ENCODE measurements at regions not wholly inside any gene's neighbourhood (a gene's known extent, or its start where the extent isn't known, plus 50 kb on each side); places are given as distances from the start of the nearest gene placed in this dataset.
"Not testable (repeated sequence)": the region's sequence is repeated elsewhere in the genome, so short reads cannot be mapped to it uniquely, and the experiment has no call there.

- no peak for DNase-seq (ENCODE audit: low read depth)
These were observed 844.0 kb upstream of the FRG1 start for GRCh38 chr4:189096717-189097116.

GRCh38 chr4:189098932-189099696 is 841.6 kb upstream of the FRG1 start:
- no peak for DNase-seq (ENCODE audit: low read depth)

GRCh38 chr4:189113389-189113888 is 827.2 kb upstream of the FRG1 start:
- no peak for DNase-seq (ENCODE audit: low read depth)

- no peak for DNase-seq (ENCODE audit: low read depth)
These were observed 823.2 kb upstream of the FRG1 start for GRCh38 chr4:189117426-189117825.

- DNase-seq (ENCODE audit: low read depth): no peak
These were observed 819.3 kb upstream of the FRG1 start for GRCh38 chr4:189121336-189121735.

- peak; percentile 37 for DNase-seq (ENCODE audit: low read depth)
These were observed 816.4 kb upstream of the FRG1 start for GRCh38 chr4:189124149-189124758.

GRCh38 chr4:189124791-189125190 is 815.9 kb upstream of the FRG1 start:
- no peak for DNase-seq (ENCODE audit: low read depth)

- DNase-seq (ENCODE audit: low read depth): no peak
These were observed 814.6 kb upstream of the FRG1 start for GRCh38 chr4:189126040-189126439.

- no peak for DNase-seq (ENCODE audit: low read depth)
These were observed 812.3 kb upstream of the FRG1 start for GRCh38 chr4:189128341-189128740.

- DNase-seq (ENCODE audit: low read depth): no peak
These were observed 811.5 kb upstream of the FRG1 start for GRCh38 chr4:189129044-189129694.

- no peak for DNase-seq (ENCODE audit: low read depth)
These were observed 809.6 kb upstream of the FRG1 start for GRCh38 chr4:189131118-189131517.

- DNase-seq (ENCODE audit: low read depth): no peak
These were observed 804.2 kb upstream of the FRG1 start for GRCh38 chr4:189136462-189136861.

GRCh38 chr4:189143263-189143952 is 797.3 kb upstream of the FRG1 start:
- no peak for DNase-seq (ENCODE audit: low read depth)

GRCh38 chr4:189147005-189147929 is 793.4 kb upstream of the FRG1 start:
- DNase-seq (ENCODE audit: low read depth): no peak

GRCh38 chr4:189155083-189155482 is 785.6 kb upstream of the FRG1 start:
- DNase-seq (ENCODE audit: low read depth): not testable (repeated sequence)

GRCh38 chr4:189162073-189162789 is 778.4 kb upstream of the FRG1 start:
- DNase-seq (ENCODE audit: low read depth): no peak

GRCh38 chr4:189162888-189163287 is 777.8 kb upstream of the FRG1 start:
- DNase-seq (ENCODE audit: low read depth): no peak

GRCh38 chr4:189176002-189176401 is 764.7 kb upstream of the FRG1 start:
- DNase-seq (ENCODE audit: low read depth): no peak

GRCh38 chr4:189177130-189177529 is 763.5 kb upstream of the FRG1 start:
- DNase-seq (ENCODE audit: low read depth): no peak

GRCh38 chr4:189178125-189178746 is 762.4 kb upstream of the FRG1 start:
- DNase-seq (ENCODE audit: low read depth): no peak

Measured in fibroblast of the conjunctiva (primary cell).